Esophagus squamous epithelium (tissue), 5 donors: ENCODE measurements at regions not wholly inside any gene's neighbourhood (a gene's known extent, or its start where the extent isn't known, plus 50 kb on each side); places are given as distances from the start of the nearest gene placed in this dataset.

Source experiments
- DNase-seq: peaks from one replicate; lab custom pipeline; 2025; lab: John Stamatoyannopoulos, UW
- H3K27ac ChIP-seq, 4 donors: fragments of 200-600 bp; sonication (generic); one replicate each; pipeline ENCODE4 v1.5.1; 2016 to 2019; ENCODE audit warnings: mild to moderate bottlenecking in 1 of 4
- H3K27me3 ChIP-seq, 4 donors: fragments of 200-600 bp; sonication (generic); 1 replicate in 3 of 4; 2 replicates in 1 of 4; pipeline versions ENCODE4 v1.5.1 to v1.6.0; 2017 to 2021; ENCODE audit warnings: antibody characterized with exemption in 1 of 4
- H3K36me3 ChIP-seq, 3 donors: fragments of 200-600 bp; sonication (generic); one replicate each; pipeline ENCODE4 v1.5.1; 2016 to 2019
- H3K4me1 ChIP-seq, 3 donors: fragments of 200-600 bp; sonication (generic); one replicate each; pipeline ENCODE4 v1.5.1; 2017 to 2019
- H3K4me3 ChIP-seq, 4 donors: fragments of 200-600 bp; sonication (generic); 1 replicate in 3 of 4; 2 replicates in 1 of 4; pipeline ENCODE4 v1.5.1; 2016 to 2019; ENCODE audit warnings: mild to moderate bottlenecking in 2 of 4, moderate library complexity in 1 of 4
- H3K9me3 ChIP-seq, 3 donors: fragments of 200-600 bp; sonication (generic); one replicate each; pipeline ENCODE4 v1.5.1; 2016 to 2019
- CTCF ChIP-seq, 6 experiments: fragments of 450-650 bp in 4 of 6; fragments of 200-600 bp in 2 of 6; sonication (generic) in 2 of 6; IDR thresholded peaks; one replicate each; pipeline ENCODE4 v1.5.1; 2016 to 2019; ENCODE audit warnings: antibody characterized with exemption in 6 of 6, mild to moderate bottlenecking in 4 of 6, moderate library complexity in 4 of 6
- POLR2A ChIP-seq, 4 donors: fragments of 450-650 bp; IDR thresholded peaks; one replicate each; pipeline ENCODE4 v1.6.1; 2017; ENCODE audit warnings: antibody characterized with exemption in 4 of 4, mild to moderate bottlenecking in 4 of 4, moderate library complexity in 3 of 4
- WGBS, 2 donors: methylation state at CpG; one replicate each; pipeline ENCODE4 v1.1.5; 2018; 5-methylcytosine and 5-hydroxymethylcytosine counted together
- intact Hi-C: fragments of 100-400 bp; cut with DNase I; formaldehyde crosslinking; loops from one replicate; pipeline ENCODE4 v1.15.0; 2022
- donor health status: DM: yes; HTN: yes; CAD: no.

- 83% methylated on average over 1 of the region's 1 CpG; no CpG with 5 or more reads in 1 of the 2 donors for WGBS, 2 donors
- H3K4me3 ChIP-seq, result no peak overlapping the region
- H3K4me1 ChIP-seq, result peaks cover 0 to 13% (median 0%) of the 10 kb centered on the region in 3 donors
- no peaks in the 10 kb centered on the region for H3K27me3 ChIP-seq
- intact Hi-C loops, result no loop called here
- DNase-seq, result no peak
- TF ChIP-seq POLR2A (IDR thresholded peaks at IDR 0.05) (no peak), CTCF (IDR thresholded peaks at IDR 0.05) (no peak)
- H3K9me3 ChIP-seq, result no peaks in the 10 kb centered on the region
- H3K27ac ChIP-seq, result no peak overlapping the region
- H3K36me3 ChIP-seq, result no peaks in the 10 kb centered on the region
Observed at GRCh38 chr13:27673911-27674310, 52.2 kb downstream of the POLR1D start.

GRCh38 chr13:27678306-27679040 lies 56.8 kb downstream of the POLR1D start:
- WGBS, 2 donors, result 49 to 56% methylated on average over 4 to 6 of the region's 6 CpGs

GRCh38 chr13:27679396-27679795 lies 57.7 kb downstream of the POLR1D start:
- WGBS, 2 donors, result 92 to 100% methylated on average over 1 of the region's 1 CpG
- intact Hi-C loops, result no loop called here

More at GRCh38 chr13:27678306-27679040, 56.8 kb downstream of the POLR1D start:
- Histone ChIP-seq H3K9me3 (no peaks in the 10 kb centered on the region), H3K36me3 (no peaks in the 10 kb centered on the region), H3K4me3 (no peak overlapping the region), H3K27me3 (no peaks in the 10 kb centered on the region), H3K27ac (peak overlapping the region in 1 of 4 donors; percentile 34), H3K4me1 (peaks cover 0 to 19% (median 0%) of the 10 kb centered on the region in 3 donors)
- TF ChIP-seq CTCF (IDR thresholded peaks at IDR 0.05) (no peak), POLR2A (IDR thresholded peaks at IDR 0.05) (no peak)
- intact Hi-C loops, result no loop called here
- DNase-seq, result no peak

GRCh38 chr13:27679896-27680295 lies 58.2 kb downstream of the POLR1D start:
- Histone ChIP-seq H3K9me3 (no peaks in the 10 kb centered on the region), H3K4me1 (peaks cover 0 to 19% (median 0%) of the 10 kb centered on the region in 3 donors), H3K27ac (no peak overlapping the region), H3K36me3 (no peaks in the 10 kb centered on the region), H3K4me3 (no peak overlapping the region), H3K27me3 (no peaks in the 10 kb centered on the region)
- no peak for DNase-seq
- WGBS, 2 donors, result 83 to 88% methylated on average over 5 of the region's 5 CpGs
- TF ChIP-seq POLR2A (IDR thresholded peaks at IDR 0.05), result no peak
- TF ChIP-seq CTCF (IDR thresholded peaks at IDR 0.05), result no peak
- intact Hi-C loops, result no loop called here

More at GRCh38 chr13:27679396-27679795, 57.7 kb downstream of the POLR1D start:
- H3K36me3 ChIP-seq, result no peaks in the 10 kb centered on the region
- TF ChIP-seq CTCF (IDR thresholded peaks at IDR 0.05) (no peak), POLR2A (IDR thresholded peaks at IDR 0.05) (no peak)
- H3K9me3 ChIP-seq, result no peaks in the 10 kb centered on the region
- no peak for DNase-seq
- no peak overlapping the region for H3K27ac ChIP-seq
- no peaks in the 10 kb centered on the region for H3K27me3 ChIP-seq
- H3K4me3 ChIP-seq, result no peak overlapping the region
- peaks cover 0 to 19% (median 0%) of the 10 kb centered on the region in 3 donors for H3K4me1 ChIP-seq

- H3K36me3 ChIP-seq, result no peaks in the 10 kb centered on the region
- TF ChIP-seq POLR2A (IDR thresholded peaks at IDR 0.05) (no peak), CTCF (IDR thresholded peaks at IDR 0.05) (no peak)
- H3K4me3 ChIP-seq, result no peak overlapping the region
- H3K27ac ChIP-seq, result no peak overlapping the region
- H3K9me3 ChIP-seq, result no peaks in the 10 kb centered on the region
- intact Hi-C loops, result no loop called here
- H3K4me1 ChIP-seq, result peaks cover 0 to 19% (median 0%) of the 10 kb centered on the region in 3 donors
- no peaks in the 10 kb centered on the region for H3K27me3 ChIP-seq
- no peak for DNase-seq
Observed at GRCh38 chr13:27680465-27680864, 58.8 kb downstream of the POLR1D start.
